ENCODE measurements at regions not wholly inside any gene's neighbourhood (a gene's known extent, or its start where the extent isn't known, plus 50 kb on each side); places are given as distances from the start of the nearest gene placed in this dataset.

- DNase-seq (ENCODE audit: low spot score), result no peak
Observed at GRCh38 chr6:44011350-44011920, 115.8 kb downstream of the MRPL14 start.

- DNase-seq (ENCODE audit: low spot score), result no peak
Observed at GRCh38 chr6:44010411-44011349, 116.6 kb downstream of the MRPL14 start.

GRCh38 chr6:44009425-44010321 is 117.6 kb downstream of the MRPL14 start:
- no peak for DNase-seq (ENCODE audit: low spot score)

- DNase-seq (ENCODE audit: low spot score), result no peak
Observed at GRCh38 chr6:44008821-44009370, 118.4 kb downstream of the MRPL14 start.

- DNase-seq (ENCODE audit: low spot score), result no peak
Observed at GRCh38 chr6:44007818-44008621, 119.2 kb downstream of the MRPL14 start.

- no peak for DNase-seq (ENCODE audit: low spot score)
Observed at GRCh38 chr6:44006872-44007303, 120.4 kb downstream of the MRPL14 start.

- DNase-seq (ENCODE audit: low spot score), result no peak
Observed at GRCh38 chr6:44006123-44006871, 121.0 kb downstream of the MRPL14 start.

GRCh38 chr6:44005507-44005903 is 121.7 kb downstream of the MRPL14 start:
- no peak for DNase-seq (ENCODE audit: low spot score)

- no peak for DNase-seq (ENCODE audit: low spot score)
Observed at GRCh38 chr6:44004625-44005506, 122.4 kb downstream of the MRPL14 start.

GRCh38 chr6:44004136-44004535 is 123.1 kb downstream of the MRPL14 start:
- no peak for DNase-seq (ENCODE audit: low spot score)

GRCh38 chr6:44003345-44004061 is 123.7 kb downstream of the MRPL14 start:
- no peak for DNase-seq (ENCODE audit: low spot score)

- DNase-seq (ENCODE audit: low spot score), result no peak
Observed at GRCh38 chr6:44002593-44003344, 124.5 kb downstream of the MRPL14 start.

GRCh38 chr6:44002067-44002592 is 125.1 kb downstream of the MRPL14 start:
- no peak for DNase-seq (ENCODE audit: low spot score)

GRCh38 chr6:44001318-44002066 is 125.8 kb downstream of the MRPL14 start:
- no peak for DNase-seq (ENCODE audit: low spot score)

GRCh38 chr6:44000164-44000842 is 126.9 kb downstream of the MRPL14 start:
- no peak for DNase-seq (ENCODE audit: low spot score)

- DNase-seq (ENCODE audit: low spot score), result no peak
Observed at GRCh38 chr6:43999628-44000027, 127.6 kb downstream of the MRPL14 start.

Data from Ammon's horn (tissue), 1 donor.